PC-9 (cell line): ENCODE measurements at regions not wholly inside any gene's neighbourhood (a gene's known extent, or its start where the extent isn't known, plus 50 kb on each side); places are given as distances from the start of the nearest gene placed in this dataset.

Source experiments
- BruUV-seq: library from RNA; stranded (reverse); fragments of 400-500 nt; replicated peaks from 2 replicates; lab custom pipeline; 2021; lab: Mats Ljungman, UMichigan
- CTCF ChIA-PET: fragments of 300-600 bp; sonication (Branson Sonifier 250); formaldehyde crosslinking; loops from one replicate; lab custom pipeline; 2022; ENCODE audit warnings: antibody characterized with exemption; lab: Charles Lee
- POLR2A ChIA-PET: fragments of 300-600 bp; sonication (Branson Sonifier 250); formaldehyde crosslinking; loops from one replicate; lab custom pipeline; 2022; ENCODE audit warnings: antibody characterized with exemption; ENCODE audit not compliant: unreplicated experiment; lab: Charles Lee
- DNase-seq, 2 experiments: peaks; one replicate each; pipeline versions ENCODE4 v3.0.0 to v3.0.0-alpha.2; 2015 to 2022; ENCODE audit warnings: mixed read lengths in 1 of 2
- H2AFZ ChIP-seq: fragments of 200-600 bp; sonication (generic); 2 replicates; pipeline ENCODE4 v1.8.1; 2017; ENCODE audit warnings: antibody characterized with exemption
- H3F3A ChIP-seq: fragments of 200-600 bp; sonication (generic); 2 replicates; pipeline ENCODE4 v1.8.1; 2017; ENCODE audit warnings: antibody characterized with exemption, mild to moderate bottlenecking, low read depth; ENCODE audit not compliant: insufficient read depth
- H3K27ac ChIP-seq: fragments of 200-600 bp; sonication (generic); 2 replicates; pipeline ENCODE4 v1.6.1; 2016; ENCODE audit warnings: mixed run types
- H3K27me3 ChIP-seq: fragments of 200-600 bp; sonication (generic); 2 replicates; pipeline ENCODE4 v1.6.1; 2016; ENCODE audit warnings: low read depth, mixed run types; ENCODE audit not compliant: insufficient read depth
- H3K36me3 ChIP-seq: fragments of 200-600 bp; sonication (generic); 2 replicates; pipeline ENCODE4 v1.6.1; 2016; ENCODE audit warnings: low read depth, mixed run types
- H3K4me1 ChIP-seq: fragments of 200-600 bp; sonication (generic); replicated peaks from 2 replicates; pipeline ENCODE4 v1.6.1; 2016; ENCODE audit warnings: mixed run types; ENCODE audit not compliant: insufficient read depth
- H3K4me2 ChIP-seq: fragments of 200-600 bp; sonication (generic); 2 replicates; pipeline ENCODE4 v1.6.1; 2017; ENCODE audit warnings: mixed run types
- H3K4me3 ChIP-seq: fragments of 200-600 bp; sonication (generic); 2 replicates; pipeline ENCODE4 v1.6.1; 2016; ENCODE audit warnings: mixed run types
- H3K79me2 ChIP-seq: fragments of 200-600 bp; sonication (generic); 2 replicates; pipeline ENCODE4 v1.6.1; 2017; ENCODE audit warnings: low read depth, mixed run types
- H3K9me2 ChIP-seq: fragments of 200-600 bp; sonication (generic); 2 replicates; pipeline ENCODE4 v1.8.1; 2017; ENCODE audit warnings: mild to moderate bottlenecking; ENCODE audit not compliant: insufficient read depth
- H3K9me3 ChIP-seq: fragments of 200-600 bp; sonication (generic); 2 replicates; pipeline ENCODE4 v1.8.1; 2016; ENCODE audit warnings: low read depth; ENCODE audit not compliant: insufficient read depth
- H4K20me1 ChIP-seq: fragments of 200-600 bp; sonication (generic); 2 replicates; pipeline ENCODE4 v1.8.1; 2017; ENCODE audit not compliant: insufficient read depth
- CTCF ChIP-seq: fragments of 200-600 bp; sonication (generic); conservative IDR thresholded peaks from 2 replicates; pipeline ENCODE4 v1.6.1; 2017; ENCODE audit warnings: mixed run types, antibody characterized with exemption, mild to moderate bottlenecking, moderate library complexity
- EZH2 ChIP-seq: fragments of 200-600 bp; sonication (generic); IDR thresholded peaks from 2 replicates; pipeline ENCODE4 v1.8.0; 2017; ENCODE audit warnings: antibody characterized with exemption, low read depth
- intact Hi-C: fragments of 100-400 bp; cut with micrococcal nuclease; formaldehyde crosslinking; loops from one replicate; pipeline ENCODE4 v1.10.0; 2022; ENCODE audit not compliant: unreplicated experiment

DNA sequence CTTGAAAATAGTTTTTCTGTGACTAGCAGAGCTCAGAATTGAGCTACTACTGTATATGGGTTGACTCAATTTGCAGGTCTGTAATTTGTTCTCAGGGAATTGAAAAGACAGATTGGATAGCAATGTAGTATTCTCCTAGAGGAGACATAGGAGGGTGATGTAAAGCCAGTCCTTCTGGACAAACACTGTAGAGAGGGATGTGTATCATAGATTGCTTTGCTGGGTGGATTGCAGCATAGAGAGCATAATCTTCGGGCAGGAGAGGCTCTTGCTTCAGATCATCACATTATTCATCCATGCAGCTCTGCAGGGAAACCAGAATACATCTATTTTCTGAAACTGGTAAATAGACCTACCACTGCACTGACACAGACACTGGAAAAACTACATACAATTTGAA, 1110.5 kb downstream of the RAPGEF2 start:
- no peak overlapping the region for H3K27ac ChIP-seq
- H3K79me2 ChIP-seq = no peaks in the 10 kb centered on the region
- H4K20me1 ChIP-seq = no peaks in the 10 kb centered on the region
- H3K9me3 ChIP-seq = no peaks in the 10 kb centered on the region
- no peak for DNase-seq
- no peak overlapping the region for H3K4me3 ChIP-seq
- no peaks in the 10 kb centered on the region for H3F3A ChIP-seq
- H3K9me2 ChIP-seq = no peaks in the 10 kb centered on the region
- POLR2A ChIA-PET = no interaction called here
- no peak overlapping the region for H2AFZ ChIP-seq
- no peak overlapping the region for H3K4me2 ChIP-seq
- BruUV-seq = no TSS peak
- no peak for TF ChIP-seq EZH2
- TF ChIP-seq CTCF = no peak
- no peaks in the 10 kb centered on the region for H3K36me3 ChIP-seq
- CTCF ChIA-PET = no interaction called here
- no peaks in the 10 kb centered on the region for H3K4me1 ChIP-seq
- no peaks in the 10 kb centered on the region for H3K27me3 ChIP-seq
- intact Hi-C loops = no loop called here

- no peak for DNase-seq
- H4K20me1 ChIP-seq = no peaks in the 10 kb centered on the region
- H3K4me1 ChIP-seq = no peaks in the 10 kb centered on the region
- no peak overlapping the region for H3K27ac ChIP-seq
- BruUV-seq = no TSS peak
- H3F3A ChIP-seq = no peaks in the 10 kb centered on the region
- no peaks in the 10 kb centered on the region for H3K79me2 ChIP-seq
- no peaks in the 10 kb centered on the region for H3K9me2 ChIP-seq
- H3K36me3 ChIP-seq = no peaks in the 10 kb centered on the region
- no peaks in the 10 kb centered on the region for H3K27me3 ChIP-seq
- intact Hi-C loops = no loop called here
- ChIA-PET CTCF (no interaction called here), POLR2A (no interaction called here)
- H3K4me3 ChIP-seq = no peak overlapping the region
- no peak for TF ChIP-seq CTCF
- TF ChIP-seq EZH2 = no peak
- H3K4me2 ChIP-seq = no peak overlapping the region
- no peaks in the 10 kb centered on the region for H3K9me3 ChIP-seq
- H2AFZ ChIP-seq = no peak overlapping the region
Observed at GRCh38 chr4:160217352-160217751, 1114.5 kb downstream of the RAPGEF2 start.

GRCh38 chr4:160224049-160224448, 1121.2 kb downstream of the RAPGEF2 start:
- Histone ChIP-seq H3K4me2 (no peak overlapping the region), H3K9me2 (no peaks in the 10 kb centered on the region), H3K79me2 (no peaks in the 10 kb centered on the region), H4K20me1 (no peaks in the 10 kb centered on the region), H3K4me1 (no peaks in the 10 kb centered on the region), H3K27ac (no peak overlapping the region), H3F3A (no peaks in the 10 kb centered on the region), H2AFZ (no peak overlapping the region), H3K4me3 (no peak overlapping the region), H3K36me3 (no peaks in the 10 kb centered on the region), H3K27me3 (no peaks in the 10 kb centered on the region), H3K9me3 (no peaks in the 10 kb centered on the region; the same call in 1 of the 2 replicates)
- intact Hi-C loops = no loop called here
- no peak for TF ChIP-seq CTCF
- no peak for TF ChIP-seq EZH2
- no peak for DNase-seq
- BruUV-seq = no TSS peak
- CTCF ChIA-PET = no interaction called here
- POLR2A ChIA-PET = no interaction called here
